CD4-positive, alpha-beta T cell treated with Interleukin-1 beta for 1 hour (primary cell): ENCODE measurements at regions not wholly inside any gene's neighbourhood (a gene's known extent, or its start where the extent isn't known, plus 50 kb on each side); places are given as distances from the start of the nearest gene placed in this dataset.

Experiments
- DNase-seq, 2 donors: peaks; one replicate each; pipeline ENCODE4 v3.0.0-alpha.2; 2020 to 2022

- DNase-seq: no peak
Observed at GRCh38 chr10:131653554-131654470, 247.0 kb upstream of the PPP2R2D start.

GRCh38 chr10:131654471-131655087, 246.2 kb upstream of the PPP2R2D start:
- DNase-seq: no peak

- no peak for DNase-seq
Observed at GRCh38 chr10:131655101-131655849, 245.5 kb upstream of the PPP2R2D start.

- DNase-seq: no peak
Observed at GRCh38 chr10:131656009-131656408, 244.8 kb upstream of the PPP2R2D start.

- no peak for DNase-seq
Observed at GRCh38 chr10:131656431-131656841, 244.4 kb upstream of the PPP2R2D start.

- no peak for DNase-seq
Observed at GRCh38 chr10:131657318-131657984, 243.4 kb upstream of the PPP2R2D start.

GRCh38 chr10:131657985-131658330, 242.8 kb upstream of the PPP2R2D start:
- DNase-seq: no peak

- no peak for DNase-seq
Observed at GRCh38 chr10:131658476-131659110, 242.2 kb upstream of the PPP2R2D start.

GRCh38 chr10:131660427-131660826, 240.4 kb upstream of the PPP2R2D start:
- DNase-seq: no peak

- no peak for DNase-seq
Observed at GRCh38 chr10:131662851-131663250, 238.0 kb upstream of the PPP2R2D start.

- DNase-seq: no peak
Observed at GRCh38 chr10:131663351-131663750, 237.5 kb upstream of the PPP2R2D start.

GRCh38 chr10:131666091-131666490, 234.7 kb upstream of the PPP2R2D start:
- DNase-seq: no peak

- DNase-seq: no peak
Observed at GRCh38 chr10:131667047-131667446, 233.8 kb upstream of the PPP2R2D start.

GRCh38 chr10:131667561-131667960, 233.2 kb upstream of the PPP2R2D start:
- no peak for DNase-seq

- no peak for DNase-seq
Observed at GRCh38 chr10:131668903-131669302, 231.9 kb upstream of the PPP2R2D start.

GRCh38 chr10:131669838-131670237, 231.0 kb upstream of the PPP2R2D start:
- DNase-seq: no peak

- no peak for DNase-seq
Observed at GRCh38 chr10:131670341-131670740, 230.5 kb upstream of the PPP2R2D start.

- no peak for DNase-seq
Observed at GRCh38 chr10:131673396-131673795, 227.4 kb upstream of the PPP2R2D start.

- no peak for DNase-seq
Observed at GRCh38 chr10:131674130-131674529, 226.7 kb upstream of the PPP2R2D start.

- DNase-seq: no peak
Observed at GRCh38 chr10:131675104-131675503, 225.7 kb upstream of the PPP2R2D start.

GRCh38 chr10:131676046-131676799, 224.6 kb upstream of the PPP2R2D start:
- no peak for DNase-seq
